AG10803 (cell line): ENCODE measurements at regions not wholly inside any gene's neighbourhood (a gene's known extent, or its start where the extent isn't known, plus 50 kb on each side); places are given as distances from the start of the nearest gene placed in this dataset.

Experiments used
- DNase-seq: peaks from one replicate; pipeline ENCODE4 v3.0.0; 2010; ENCODE audit warnings: low read depth
- H3K4me3 ChIP-seq: 2 replicates; pipeline ENCODE4 v1.5.1; 2011; ENCODE audit warnings: mild to moderate bottlenecking, low read length, control low read depth
- TF ChIP-seq, protein P1 (sequence below): conservative IDR thresholded peaks from 2 replicates; pipeline ENCODE4 v1.5.1; 2011; ENCODE audit warnings: mild to moderate bottlenecking, low read length, control low read depth, inconsistent platforms

- DNase-seq = no peak
- no peak overlapping the region for H3K4me3 ChIP-seq
- TF ChIP-seq, protein P1, sequence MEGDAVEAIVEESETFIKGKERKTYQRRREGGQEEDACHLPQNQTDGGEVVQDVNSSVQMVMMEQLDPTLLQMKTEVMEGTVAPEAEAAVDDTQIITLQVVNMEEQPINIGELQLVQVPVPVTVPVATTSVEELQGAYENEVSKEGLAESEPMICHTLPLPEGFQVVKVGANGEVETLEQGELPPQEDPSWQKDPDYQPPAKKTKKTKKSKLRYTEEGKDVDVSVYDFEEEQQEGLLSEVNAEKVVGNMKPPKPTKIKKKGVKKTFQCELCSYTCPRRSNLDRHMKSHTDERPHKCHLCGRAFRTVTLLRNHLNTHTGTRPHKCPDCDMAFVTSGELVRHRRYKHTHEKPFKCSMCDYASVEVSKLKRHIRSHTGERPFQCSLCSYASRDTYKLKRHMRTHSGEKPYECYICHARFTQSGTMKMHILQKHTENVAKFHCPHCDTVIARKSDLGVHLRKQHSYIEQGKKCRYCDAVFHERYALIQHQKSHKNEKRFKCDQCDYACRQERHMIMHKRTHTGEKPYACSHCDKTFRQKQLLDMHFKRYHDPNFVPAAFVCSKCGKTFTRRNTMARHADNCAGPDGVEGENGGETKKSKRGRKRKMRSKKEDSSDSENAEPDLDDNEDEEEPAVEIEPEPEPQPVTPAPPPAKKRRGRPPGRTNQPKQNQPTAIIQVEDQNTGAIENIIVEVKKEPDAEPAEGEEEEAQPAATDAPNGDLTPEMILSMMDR = no peak
Measured at GRCh38 chr16:85337910-85338637, 225.8 kb upstream of the CIBAR2 start.

DNA sequence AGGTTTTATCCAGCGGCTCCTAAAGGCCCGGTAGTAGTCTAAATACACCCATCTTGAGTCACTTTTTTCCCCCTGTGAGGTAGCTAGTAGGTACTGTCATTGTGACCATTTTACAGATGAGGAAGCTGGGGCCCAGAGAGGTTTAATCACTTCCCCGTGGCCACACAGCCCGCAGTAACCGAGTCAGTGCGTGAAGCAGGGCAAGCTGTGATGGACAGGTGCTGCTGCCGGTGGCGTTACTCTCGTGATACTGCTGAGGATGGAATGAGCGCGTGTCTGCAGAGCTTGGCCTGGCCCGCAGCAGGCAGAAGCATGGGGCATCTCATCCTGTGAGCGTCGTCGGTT is 226.3 kb upstream of the CIBAR2 start:
- DNase-seq = no peak
- H3K4me3 ChIP-seq = no peak overlapping the region
- TF ChIP-seq, protein P1 = no peak

GRCh38 chr16:85338989-85339685 is 226.9 kb upstream of the CIBAR2 start:
- no peak overlapping the region for H3K4me3 ChIP-seq
- no peak for DNase-seq
- TF ChIP-seq, protein P1 = no peak

- H3K4me3 ChIP-seq = no peak overlapping the region
- TF ChIP-seq, protein P1 = no peak
- DNase-seq = no peak
Measured at GRCh38 chr16:85341972-85342695, 229.9 kb upstream of the CIBAR2 start.

DNA sequence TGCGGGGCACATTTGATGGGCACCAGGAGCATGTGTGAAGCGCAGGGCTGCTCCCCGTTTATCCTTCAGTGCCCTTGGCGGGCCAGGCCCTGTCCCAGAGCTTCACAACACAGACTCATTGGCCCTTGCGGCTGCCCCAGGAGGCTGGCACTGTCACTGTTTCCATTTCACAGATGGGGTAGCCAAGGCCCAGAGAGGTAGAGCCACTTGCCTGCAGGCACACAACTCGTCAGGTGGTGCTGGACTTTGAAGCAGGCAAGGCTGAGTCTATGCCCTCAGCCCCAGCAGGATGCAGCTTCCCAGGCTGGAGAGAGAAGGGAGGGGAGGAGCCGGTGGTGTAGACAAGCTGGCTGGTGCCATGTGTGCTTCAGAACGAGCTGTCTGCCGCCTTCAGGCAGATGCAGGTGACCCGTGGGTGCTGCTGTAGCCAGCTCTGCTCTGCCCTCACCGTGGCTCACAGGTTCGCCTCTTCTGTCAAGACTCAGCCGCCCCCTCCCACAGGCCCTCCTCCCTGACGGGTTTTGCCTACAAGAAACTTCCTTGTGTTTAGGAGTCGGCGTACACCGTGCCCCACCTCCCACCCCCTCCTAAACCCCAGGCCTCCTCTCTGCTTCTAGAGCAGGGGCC is 232.3 kb upstream of the CIBAR2 start:
- H3K4me3 ChIP-seq = no peak overlapping the region
- TF ChIP-seq, protein P1 = no peak
- DNase-seq = no peak

DNA sequence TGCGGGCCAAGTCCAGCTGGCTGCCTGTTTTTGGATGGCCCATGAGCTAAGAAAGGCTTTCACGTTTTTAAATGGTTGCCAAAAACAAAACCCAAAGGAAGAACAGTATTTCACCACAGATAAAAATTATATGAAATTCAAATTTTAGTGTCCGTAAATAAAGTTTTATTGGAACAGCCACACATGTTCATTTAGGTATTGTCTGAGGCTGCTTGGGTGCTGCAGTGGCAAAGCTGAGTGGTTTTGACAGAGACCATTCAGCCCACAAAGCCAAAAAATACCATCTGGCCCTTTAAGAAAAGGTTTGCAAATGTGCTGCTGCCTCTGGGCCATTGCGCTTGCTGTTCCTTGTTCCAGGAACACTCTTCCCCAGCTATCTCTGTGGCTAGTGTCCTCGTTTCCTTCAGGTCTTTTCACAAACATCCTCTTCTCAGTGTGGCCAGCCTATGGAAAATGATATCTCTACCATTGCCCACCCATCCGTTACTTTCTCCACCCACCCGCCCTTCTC is 232.9 kb upstream of the CIBAR2 start:
- DNase-seq = no peak
- no peak overlapping the region for H3K4me3 ChIP-seq
- TF ChIP-seq, protein P1 = no peak
